Loucy (cell line): ENCODE measurements at regions not wholly inside any gene's neighbourhood (a gene's known extent, or its start where the extent isn't known, plus 50 kb on each side); places are given as distances from the start of the nearest gene placed in this dataset.

Source experiments
- H2AFZ ChIP-seq: fragments of 200-600 bp; sonication (generic); 2 replicates; pipeline ENCODE4 v1.6.0; 2016; ENCODE audit warnings: antibody characterized with exemption, mild to moderate bottlenecking, low read length, moderate library complexity
- H3F3A ChIP-seq: fragments of 200-600 bp; 2 replicates; pipeline ENCODE4 v1.6.0; 2016; ENCODE audit warnings: antibody characterized with exemption, low read depth, mild to moderate bottlenecking
- H3K27me3 ChIP-seq: fragments of 200-600 bp; sonication (generic); 2 replicates; pipeline ENCODE4 v1.6.1; 2014; ENCODE audit warnings: low read length, mild to moderate bottlenecking; ENCODE audit not compliant: insufficient read depth, poor library complexity, severe bottlenecking
- H3K36me3 ChIP-seq: fragments of 200-600 bp; sonication (generic); 2 replicates; pipeline ENCODE4 v1.6.1; 2016; ENCODE audit warnings: low read length; ENCODE audit not compliant: insufficient read depth
- H3K4me1 ChIP-seq: fragments of 200-600 bp; sonication (generic); 2 replicates; pipeline ENCODE4 v1.5.1; 2014; ENCODE audit warnings: low read length, mild to moderate bottlenecking; ENCODE audit not compliant: insufficient read depth, poor library complexity, severe bottlenecking
- H3K4me2 ChIP-seq: fragments of 200-600 bp; sonication (generic); 2 replicates; pipeline ENCODE4 v1.6.0; 2014; ENCODE audit warnings: antibody characterized with exemption, low read length, low read depth, mild to moderate bottlenecking; ENCODE audit not compliant: poor library complexity, severe bottlenecking
- H3K4me3 ChIP-seq: fragments of 200-600 bp; sonication (generic); 2 replicates; pipeline ENCODE4 v1.5.1; 2014; ENCODE audit warnings: low read length, mild to moderate bottlenecking, mixed read lengths; ENCODE audit not compliant: poor library complexity, severe bottlenecking
- H3K79me2 ChIP-seq: fragments of 200-600 bp; sonication (generic); 2 replicates; pipeline ENCODE4 v1.6.1; 2014; ENCODE audit warnings: low read length; ENCODE audit not compliant: insufficient read depth
- H3K9ac ChIP-seq: fragments of 200-600 bp; sonication (generic); 2 replicates; pipeline ENCODE4 v1.6.0; 2014; ENCODE audit warnings: mild to moderate bottlenecking, low read depth, low read length, moderate library complexity; ENCODE audit not compliant: poor library complexity, severe bottlenecking
- H3K9me2 ChIP-seq: fragments of 200-600 bp; sonication (generic); replicated peaks from 2 replicates; pipeline ENCODE4 v1.6.1; 2016; ENCODE audit warnings: low read depth, low read length, mixed read lengths
- H3K9me3 ChIP-seq: fragments of 200-600 bp; sonication (generic); 2 replicates; pipeline ENCODE4 v1.6.1; 2014; ENCODE audit warnings: mild to moderate bottlenecking, antibody characterized with exemption, low read length, low read depth; ENCODE audit not compliant: insufficient read depth
- H4K20me1 ChIP-seq: fragments of 200-600 bp; sonication (generic); 2 replicates; pipeline ENCODE4 v1.6.0; 2014; ENCODE audit warnings: antibody characterized with exemption, low read length, mild to moderate bottlenecking; ENCODE audit not compliant: insufficient read depth, poor library complexity, severe bottlenecking
- EZH2phosphoT487 ChIP-seq: fragments of 200-600 bp; IDR thresholded peaks from 2 replicates; pipeline ENCODE4 v1.6.1; 2018; ENCODE audit warnings: antibody characterized with exemption, mild to moderate bottlenecking, moderate library complexity, borderline replicate concordance
- TF ChIP-seq, protein P1 (sequence below): fragments of 200-600 bp; sonication (generic); conservative IDR thresholded peaks from 2 replicates; pipeline ENCODE4 v1.5.1; 2014; ENCODE audit warnings: mild to moderate bottlenecking, antibody characterized with exemption, low read length

DNA sequence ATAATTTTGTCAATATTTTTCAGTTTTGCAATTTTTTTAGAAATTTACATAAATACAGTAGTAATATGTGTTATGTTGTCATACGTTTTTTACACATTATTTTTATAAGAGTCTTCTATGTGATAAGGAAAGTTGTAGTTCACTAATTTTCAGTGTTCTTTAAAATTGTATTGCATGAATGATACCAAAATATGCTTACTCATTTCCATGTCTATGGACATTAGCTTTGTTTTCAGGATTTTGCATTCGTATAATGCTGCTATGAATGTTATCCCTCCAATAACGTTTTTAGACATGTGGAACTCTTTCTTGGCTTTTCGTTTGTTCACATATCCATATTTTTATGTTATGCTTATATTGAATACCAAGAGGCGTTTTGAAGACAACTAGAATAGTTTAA lies 260.0 kb downstream of the ARL4A start:
- Histone ChIP-seq H3K4me3 (no peak overlapping the region), H3K9ac (no peak overlapping the region), H3K9me2 (no peaks in the 10 kb centered on the region), H3K4me2 (no peak overlapping the region), H3K27me3 (no peaks in the 10 kb centered on the region), H3K4me1 (no peaks in the 10 kb centered on the region), H2AFZ (no peak overlapping the region), H3K79me2 (no peaks in the 10 kb centered on the region), H4K20me1 (no peaks in the 10 kb centered on the region), H3K36me3 (no peaks in the 10 kb centered on the region), H3K9me3 (no peaks in the 10 kb centered on the region), H3F3A (no peaks in the 10 kb centered on the region)
- no peak for TF ChIP-seq EZH2phosphoT487
- TF ChIP-seq, protein P1, sequence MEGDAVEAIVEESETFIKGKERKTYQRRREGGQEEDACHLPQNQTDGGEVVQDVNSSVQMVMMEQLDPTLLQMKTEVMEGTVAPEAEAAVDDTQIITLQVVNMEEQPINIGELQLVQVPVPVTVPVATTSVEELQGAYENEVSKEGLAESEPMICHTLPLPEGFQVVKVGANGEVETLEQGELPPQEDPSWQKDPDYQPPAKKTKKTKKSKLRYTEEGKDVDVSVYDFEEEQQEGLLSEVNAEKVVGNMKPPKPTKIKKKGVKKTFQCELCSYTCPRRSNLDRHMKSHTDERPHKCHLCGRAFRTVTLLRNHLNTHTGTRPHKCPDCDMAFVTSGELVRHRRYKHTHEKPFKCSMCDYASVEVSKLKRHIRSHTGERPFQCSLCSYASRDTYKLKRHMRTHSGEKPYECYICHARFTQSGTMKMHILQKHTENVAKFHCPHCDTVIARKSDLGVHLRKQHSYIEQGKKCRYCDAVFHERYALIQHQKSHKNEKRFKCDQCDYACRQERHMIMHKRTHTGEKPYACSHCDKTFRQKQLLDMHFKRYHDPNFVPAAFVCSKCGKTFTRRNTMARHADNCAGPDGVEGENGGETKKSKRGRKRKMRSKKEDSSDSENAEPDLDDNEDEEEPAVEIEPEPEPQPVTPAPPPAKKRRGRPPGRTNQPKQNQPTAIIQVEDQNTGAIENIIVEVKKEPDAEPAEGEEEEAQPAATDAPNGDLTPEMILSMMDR, result no peak

GRCh38 chr7:12949060-12949931 lies 261.9 kb downstream of the ARL4A start:
- Histone ChIP-seq H3K4me1 (no peaks in the 10 kb centered on the region), H3K9me3 (no peaks in the 10 kb centered on the region), H3K9ac (no peak overlapping the region), H3K9me2 (no peaks in the 10 kb centered on the region), H3K4me3 (no peak overlapping the region), H3K4me2 (no peak overlapping the region), H2AFZ (no peak overlapping the region), H3K79me2 (no peaks in the 10 kb centered on the region), H4K20me1 (no peaks in the 10 kb centered on the region), H3K36me3 (no peaks in the 10 kb centered on the region), H3F3A (no peaks in the 10 kb centered on the region), H3K27me3 (no peaks in the 10 kb centered on the region)
- TF ChIP-seq, protein P1, result no peak
- TF ChIP-seq EZH2phosphoT487, result no peak

DNA sequence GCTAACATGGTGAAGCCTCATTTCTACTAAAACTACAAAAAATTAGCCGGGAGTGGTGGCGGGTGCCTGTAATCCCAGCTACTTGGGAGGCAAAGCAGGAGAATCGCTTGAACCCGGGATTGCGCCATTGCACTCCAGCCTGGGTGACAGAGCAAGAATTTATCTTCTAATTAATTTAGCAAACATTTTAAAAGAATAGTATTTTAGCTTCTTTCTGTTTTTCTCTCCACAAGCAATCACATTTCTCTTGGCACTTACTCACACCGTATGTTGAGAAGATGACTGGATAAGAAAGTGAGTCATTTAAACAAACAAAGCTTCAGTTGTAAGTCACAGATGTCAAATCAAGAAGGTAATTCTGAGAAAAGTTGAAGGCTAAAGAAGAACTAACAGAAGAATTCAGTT lies 264.0 kb downstream of the ARL4A start:
- H3K9ac ChIP-seq, result no peak overlapping the region
- no peaks in the 10 kb centered on the region for H3K9me3 ChIP-seq
- H3K4me2 ChIP-seq, result no peak overlapping the region
- no peaks in the 10 kb centered on the region for H3K27me3 ChIP-seq
- TF ChIP-seq, protein P1, result no peak
- no peak for TF ChIP-seq EZH2phosphoT487
- H3K4me1 ChIP-seq, result no peaks in the 10 kb centered on the region
- H2AFZ ChIP-seq, result no peak overlapping the region
- no peaks in the 10 kb centered on the region for H3K9me2 ChIP-seq
- no peaks in the 10 kb centered on the region for H3K36me3 ChIP-seq
- no peaks in the 10 kb centered on the region for H3K79me2 ChIP-seq
- H3K4me3 ChIP-seq, result no peak overlapping the region
- no peaks in the 10 kb centered on the region for H4K20me1 ChIP-seq
- no peaks in the 10 kb centered on the region for H3F3A ChIP-seq
